ENCODE measurements at regions not wholly inside any gene's neighbourhood (a gene's known extent, or its start where the extent isn't known, plus 50 kb on each side); places are given as distances from the start of the nearest gene placed in this dataset.

DNA sequence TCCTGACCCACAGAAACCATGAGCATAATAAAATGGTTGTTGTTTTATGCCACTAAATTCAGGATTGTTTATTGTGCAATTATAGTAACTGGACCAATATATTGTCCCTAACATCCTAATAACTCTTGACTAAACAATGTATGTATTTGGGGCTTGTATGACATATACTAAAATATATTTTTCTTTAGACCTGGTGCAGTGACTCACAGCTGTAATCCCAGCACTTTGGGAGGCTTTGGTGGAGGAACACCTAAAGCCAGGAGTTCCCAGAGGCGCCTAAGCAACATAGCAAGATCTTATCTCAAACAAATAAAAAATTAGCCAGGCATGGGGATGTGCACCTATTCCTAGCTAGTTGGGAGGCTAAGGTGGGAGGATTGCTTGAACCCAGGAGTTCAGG lies 180.4 kb downstream of the SUCNR1 start:
- no peak for DNase-seq (ENCODE audit: low read depth in 2 of 2)

DNA sequence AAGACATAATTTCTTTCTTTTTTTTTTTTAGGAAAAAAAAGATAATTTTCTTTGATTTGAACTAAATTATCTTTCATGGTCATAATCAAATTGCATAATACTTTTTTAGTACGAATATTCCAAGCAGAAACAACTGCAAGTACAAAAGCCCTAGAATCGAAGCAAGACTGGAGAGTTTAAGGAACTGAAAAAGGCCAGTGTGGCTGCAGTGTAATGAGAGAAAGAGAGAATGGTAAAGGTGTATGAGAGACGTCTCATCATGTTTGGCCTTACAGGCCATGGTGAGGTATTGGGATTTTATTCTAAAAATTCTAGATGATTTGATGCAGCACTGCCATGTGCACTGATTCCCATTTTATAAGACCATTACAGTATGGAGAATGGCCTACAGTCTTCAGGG lies 180.9 kb downstream of the SUCNR1 start:
- no peak for DNase-seq (ENCODE audit: low read depth in 2 of 2)

- DNase-seq (ENCODE audit: low read depth in 2 of 2): no peak
Observed at GRCh38 chr3:152056073-152056472, 182.6 kb downstream of the SUCNR1 start.

DNA sequence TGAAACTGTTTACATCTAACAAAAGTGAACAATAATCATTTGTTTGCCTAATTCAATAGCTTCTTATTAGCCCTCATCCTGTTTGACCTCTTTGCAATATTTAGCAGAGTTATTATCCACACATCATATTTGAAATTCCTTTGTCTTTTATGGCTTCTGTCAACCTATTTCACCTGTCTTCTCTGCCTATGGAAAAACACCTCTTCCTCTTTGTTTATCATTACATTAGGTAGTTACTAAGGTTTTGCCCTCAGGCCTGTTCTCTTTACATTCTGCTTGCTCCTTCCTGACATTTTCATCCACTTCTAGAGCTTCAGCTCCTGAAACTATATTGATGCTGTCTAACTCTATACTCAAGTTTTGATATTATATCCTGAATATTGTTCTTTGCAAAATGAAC lies 183.0 kb downstream of the SUCNR1 start:
- no peak for DNase-seq (ENCODE audit: low read depth in 2 of 2)

GRCh38 chr3:152056987-152057386 lies 183.5 kb downstream of the SUCNR1 start:
- DNase-seq (ENCODE audit: low read depth in 2 of 2): no peak

- DNase-seq (ENCODE audit: low read depth in 2 of 2): peak in 1 of 2 donors; percentile 4
Observed at GRCh38 chr3:152058856-152059255, 185.4 kb downstream of the SUCNR1 start.

DNA sequence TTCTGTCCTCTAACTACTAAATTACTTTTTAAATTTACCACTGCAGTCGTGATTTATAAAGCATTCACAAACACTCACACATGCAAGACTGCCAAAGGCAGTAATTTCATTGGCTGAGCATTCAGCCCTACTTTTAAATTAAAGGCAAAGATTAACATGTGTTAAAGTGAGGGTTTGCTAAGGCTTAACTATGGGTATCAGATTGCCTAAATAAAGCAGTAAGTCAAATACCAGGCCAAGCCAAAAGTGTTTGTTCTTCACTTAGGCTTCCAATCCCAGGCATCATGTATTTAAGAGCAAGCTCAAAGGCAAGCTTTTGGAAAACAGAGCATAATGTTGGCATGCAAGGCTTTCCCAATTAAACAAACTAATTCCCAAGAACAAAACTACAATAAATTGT lies 187.3 kb downstream of the SUCNR1 start:
- no peak for DNase-seq (ENCODE audit: low read depth in 2 of 2)

- DNase-seq (ENCODE audit: low read depth in 2 of 2): no peak
Observed at GRCh38 chr3:152061296-152061695, 187.9 kb downstream of the SUCNR1 start.

GRCh38 chr3:152069871-152070270 lies 196.4 kb downstream of the SUCNR1 start:
- DNase-seq (ENCODE audit: low read depth in 2 of 2): no peak

DNA sequence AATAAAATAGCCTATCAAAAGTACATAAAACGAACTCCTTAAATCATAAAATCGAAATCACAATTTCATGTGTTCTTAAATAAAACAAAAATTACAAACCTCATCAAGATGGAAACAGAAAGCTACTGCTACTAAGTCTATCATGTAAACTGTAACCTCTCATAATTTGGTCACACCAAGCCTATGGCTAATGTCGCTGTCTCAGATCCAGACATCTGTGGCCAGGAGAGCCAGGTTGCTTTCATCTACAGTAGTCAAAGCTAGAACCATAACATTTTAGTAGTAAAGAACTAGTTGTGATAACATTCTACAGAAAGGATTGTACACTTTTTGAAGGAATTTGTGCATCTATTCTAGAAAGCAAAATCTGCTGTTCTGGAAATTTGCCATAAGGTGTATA lies 197.4 kb upstream of the MBNL1 start:
- DNase-seq (ENCODE audit: low read depth in 2 of 2): no peak

DNA sequence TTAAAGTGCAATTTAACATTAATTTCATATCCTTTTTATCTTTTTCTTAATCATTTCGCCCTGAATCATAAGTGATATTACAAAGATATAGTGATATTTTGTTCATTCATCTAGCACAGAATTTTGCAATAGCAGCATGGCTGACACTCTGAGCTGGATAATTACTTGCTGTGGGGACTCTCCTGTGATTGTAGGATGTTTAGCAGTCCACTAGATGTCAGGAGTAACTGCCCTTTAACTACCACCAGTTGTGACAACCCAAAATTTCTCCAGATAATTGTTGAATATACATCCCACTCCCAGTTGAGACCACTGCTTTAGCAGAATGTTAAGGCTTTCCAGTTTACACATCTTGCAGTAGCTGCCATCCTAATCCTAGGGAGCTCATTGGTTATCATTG lies 196.8 kb upstream of the MBNL1 start:
- peak; percentile 57 to 64 for DNase-seq (ENCODE audit: low read depth in 2 of 2)

DNA sequence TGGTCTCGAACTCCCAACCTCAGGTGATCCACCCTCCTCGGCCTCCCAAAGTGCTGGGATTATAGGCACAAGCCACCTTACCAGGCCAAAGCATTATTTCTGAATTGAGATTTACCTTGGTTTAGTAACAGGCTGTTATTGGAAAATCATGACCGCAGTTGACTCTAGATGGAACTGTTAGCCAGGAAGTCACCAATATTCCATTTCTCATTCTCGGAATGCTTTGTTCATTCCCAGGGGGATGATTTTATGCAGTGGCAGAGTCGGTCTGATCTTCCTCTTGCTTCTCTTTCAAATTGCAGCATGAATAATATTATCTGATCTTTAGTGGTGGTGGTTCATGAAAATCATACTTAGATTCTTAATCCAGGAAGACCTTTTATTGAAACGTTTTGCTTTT lies 195.5 kb upstream of the MBNL1 start:
- peak; percentile 41 to 81 for DNase-seq (ENCODE audit: low read depth in 2 of 2)

GRCh38 chr3:152076148-152076547 lies 192.6 kb upstream of the MBNL1 start:
- DNase-seq (ENCODE audit: low read depth in 2 of 2): peak in 1 of 2 donors; percentile 5

DNA sequence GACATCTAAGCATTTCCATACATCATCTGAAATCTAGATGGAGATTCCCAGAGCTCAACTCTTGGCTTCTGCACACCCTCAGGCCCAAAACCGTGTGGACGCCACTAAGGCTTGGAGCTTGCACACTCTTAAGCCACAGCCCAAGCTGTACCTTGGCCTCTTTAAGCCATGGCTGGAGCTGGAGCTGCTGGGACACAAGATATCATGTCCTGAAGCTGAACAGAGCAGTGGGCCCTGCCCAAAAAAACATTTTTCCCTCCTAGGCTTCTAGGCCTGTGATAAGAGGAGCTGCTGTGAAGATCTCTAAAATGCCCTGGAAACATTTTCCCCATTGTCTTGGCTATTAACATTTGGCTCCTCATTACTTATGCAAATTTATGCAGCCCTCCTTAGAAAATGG lies 188.7 kb upstream of the MBNL1 start:
- DNase-seq (ENCODE audit: low read depth in 2 of 2): no peak

- no peak for DNase-seq (ENCODE audit: low read depth in 2 of 2)
Observed at GRCh38 chr3:152083135-152083534, 185.6 kb upstream of the MBNL1 start.

DNA sequence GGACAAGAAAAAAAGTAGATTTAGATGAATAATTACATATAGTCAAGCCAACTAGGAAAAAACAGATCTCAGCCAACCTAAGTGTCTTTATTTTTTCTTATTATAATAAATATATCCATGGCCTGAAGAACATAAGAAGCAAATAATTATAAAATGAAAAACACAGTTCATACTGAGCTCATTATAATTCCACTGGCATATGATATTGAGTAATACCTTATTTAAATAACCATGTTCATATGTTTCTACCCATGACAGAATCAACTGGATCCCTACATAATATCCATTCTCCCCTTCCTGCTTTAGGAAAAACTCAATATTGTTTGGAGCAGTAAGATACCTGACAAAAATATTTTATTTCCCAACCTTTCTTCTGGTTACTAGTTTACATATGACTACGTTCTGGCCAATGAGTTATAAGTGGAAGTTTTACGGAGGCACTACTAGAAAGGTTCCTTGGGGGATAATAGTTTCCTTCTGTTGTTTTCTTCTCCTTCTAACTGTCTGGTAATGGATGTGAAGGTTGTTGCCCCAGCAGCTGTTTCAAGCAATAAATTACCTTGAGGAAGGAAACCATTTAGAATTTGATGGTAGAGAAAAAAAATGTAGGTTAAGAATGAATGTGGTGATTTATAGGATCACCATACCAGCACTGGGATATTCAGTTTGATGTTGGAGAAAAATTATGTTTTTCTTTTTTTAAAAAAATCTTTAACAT lies 184.1 kb upstream of the MBNL1 start:
- DNase-seq (ENCODE audit: low read depth in 2 of 2): peak in 1 of 2 donors; percentile 20

DNA sequence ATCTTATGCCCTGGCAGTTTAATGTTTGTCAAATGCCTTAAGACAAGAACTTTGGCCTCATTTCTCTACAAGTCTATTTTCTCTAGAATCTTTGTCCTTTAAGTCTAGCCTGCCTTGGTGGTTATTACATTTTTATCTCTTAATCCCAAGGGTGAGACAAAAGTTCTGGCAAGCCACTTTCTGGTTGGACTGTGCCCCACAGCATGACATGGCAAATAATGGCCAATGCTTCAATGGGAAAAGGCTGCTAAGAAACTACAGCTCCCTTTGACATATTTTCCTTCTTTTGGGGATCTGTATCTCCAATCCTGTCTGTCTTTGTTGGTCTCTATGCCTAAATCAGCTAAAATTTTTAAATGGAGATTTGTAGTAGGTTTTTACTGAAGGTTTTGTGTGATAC lies 181.6 kb upstream of the MBNL1 start:
- no peak for DNase-seq (ENCODE audit: low read depth in 2 of 2)

GRCh38 chr3:152089528-152089927 lies 179.2 kb upstream of the MBNL1 start:
- DNase-seq (ENCODE audit: low read depth in 2 of 2): no peak

DNA sequence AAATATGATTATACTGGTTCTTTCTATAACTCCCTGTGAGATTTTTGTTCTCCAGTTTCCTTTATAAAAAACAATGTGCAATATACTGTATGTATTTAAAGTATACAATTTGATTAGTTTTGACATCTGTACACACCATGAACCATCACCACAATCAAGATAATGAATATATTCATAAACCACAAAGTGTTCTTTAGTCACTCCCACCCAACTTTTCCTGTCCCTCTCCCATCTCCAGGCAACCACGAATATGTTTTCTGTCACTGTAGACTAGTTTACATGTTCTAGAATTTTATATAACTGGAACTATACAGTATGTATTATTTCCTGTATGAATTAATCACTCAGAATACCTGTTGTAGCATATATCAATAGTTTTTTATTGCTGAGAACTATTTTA lies 177.0 kb upstream of the MBNL1 start:
- no peak for DNase-seq (ENCODE audit: low read depth in 2 of 2)

GRCh38 chr3:152093901-152094300 lies 174.8 kb upstream of the MBNL1 start:
- DNase-seq (ENCODE audit: low read depth in 2 of 2): no peak

DNA sequence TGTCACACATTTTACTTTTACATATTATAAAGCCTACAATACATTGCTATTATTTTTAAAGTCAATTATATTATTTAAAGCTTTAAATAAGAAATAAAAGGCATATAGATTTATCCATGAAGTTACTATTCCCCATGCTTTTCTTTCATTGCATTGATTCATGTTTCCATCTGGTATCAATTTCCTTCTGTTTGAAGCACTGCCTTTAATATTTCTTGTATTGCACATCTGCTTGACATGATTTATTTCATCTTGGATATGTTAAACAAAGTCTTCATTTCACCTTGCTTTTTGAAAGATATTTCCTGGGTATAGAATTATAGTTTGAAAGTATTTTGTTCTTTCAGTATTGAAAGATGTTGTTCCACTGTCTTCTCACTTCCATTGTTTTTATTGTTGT lies 174.3 kb upstream of the MBNL1 start:
- DNase-seq (ENCODE audit: low read depth in 2 of 2): no peak

GRCh38 chr3:152095472-152095871 lies 173.3 kb upstream of the MBNL1 start:
- no peak for DNase-seq (ENCODE audit: low read depth in 2 of 2)

DNA sequence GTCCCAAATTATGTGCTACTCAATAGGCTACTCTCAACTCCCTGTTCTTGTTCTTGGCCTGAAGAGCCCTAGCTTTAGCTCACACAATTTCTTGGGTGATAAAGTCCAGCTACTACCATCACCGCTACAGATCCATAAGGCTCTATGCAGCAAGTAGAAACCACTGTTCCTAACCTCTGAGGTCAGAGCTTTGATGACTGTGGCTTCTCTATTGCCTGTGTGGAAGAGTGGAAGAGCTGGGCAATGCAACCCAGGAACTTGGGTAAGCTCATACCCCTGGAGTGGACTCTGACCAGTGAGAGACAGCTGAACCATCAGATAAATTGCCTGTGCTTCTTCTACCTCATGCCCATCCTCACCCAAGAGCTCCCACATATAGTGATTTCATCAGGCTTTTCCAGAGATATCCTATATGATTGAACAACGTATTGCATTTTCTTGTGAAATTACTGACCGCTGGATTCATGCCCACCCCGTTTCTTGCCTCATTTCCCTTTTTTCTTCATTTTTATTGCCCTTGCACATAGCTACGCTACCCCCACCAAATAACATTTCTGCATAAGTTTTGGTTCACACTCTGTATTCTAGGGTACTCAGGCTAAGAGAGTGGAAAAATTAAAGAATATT lies 172.3 kb upstream of the MBNL1 start:
- no peak for DNase-seq (ENCODE audit: low read depth in 2 of 2)

- no peak for DNase-seq (ENCODE audit: low read depth in 2 of 2)
Observed at GRCh38 chr3:152097120-152097519, 171.6 kb upstream of the MBNL1 start.

Measured in lung microvascular endothelial cell (primary cell).